Upper lobe of left lung (tissue), 6 donors: ENCODE measurements at regions not wholly inside any gene's neighbourhood (a gene's known extent, or its start where the extent isn't known, plus 50 kb on each side); places are given as distances from the start of the nearest gene placed in this dataset.
"Not testable (repeated sequence)": the region's sequence is repeated elsewhere in the genome, so short reads cannot be mapped to it uniquely, and the experiment has no call there.

ENCODE experiments used
- ATAC-seq, 2 donors: fragments of 200-7000 bp; cut with Tn5 transposase; one replicate each; pipeline ENCODE4 v1.9.1; 2022; ENCODE audit warnings: mild to moderate bottlenecking in 2 of 2, moderate library complexity in 2 of 2; ENCODE audit not compliant: low FRiP score in 2 of 2
- DNase-seq, 2 donors: peaks; one replicate each; pipeline ENCODE4 v3.0.0-alpha.2; 2019 to 2020
- H3K27ac ChIP-seq, 4 donors: fragments of 200-600 bp; sonication (generic); one replicate each; pipeline ENCODE4 v1.5.1; 2016 to 2019
- H3K27me3 ChIP-seq, 4 donors: fragments of 200-600 bp; sonication (generic); one replicate each; pipeline ENCODE4 v1.5.1; 2017 to 2019
- H3K36me3 ChIP-seq, 4 donors: fragments of 200-600 bp; sonication (generic); one replicate each; pipeline ENCODE4 v1.5.1; 2016 to 2019
- H3K4me1 ChIP-seq, 4 donors: fragments of 200-600 bp; sonication (generic); one replicate each; pipeline ENCODE4 v1.5.1; 2018 to 2019
- H3K4me3 ChIP-seq, 4 donors: fragments of 200-600 bp; sonication (generic); one replicate each; pipeline ENCODE4 v1.5.1; 2017 to 2019; ENCODE audit warnings: mild to moderate bottlenecking in 2 of 4, moderate library complexity in 1 of 4
- H3K9me3 ChIP-seq, 4 donors: fragments of 200-600 bp; sonication (generic); one replicate each; pipeline ENCODE4 v1.5.1; 2018 to 2019
- CTCF ChIP-seq, 6 experiments: fragments of 450-650 bp in 4 of 6; fragments of 200-600 bp in 2 of 6; sonication (generic) in 2 of 6; IDR thresholded peaks; one replicate each; pipeline ENCODE4 v1.5.1; 2016 to 2019; ENCODE audit warnings: antibody characterized with exemption in 6 of 6
- EP300 ChIP-seq, 4 donors: sonication (generic); formaldehyde crosslinking; IDR thresholded peaks; one replicate each; pipeline ENCODE4 v1.5.1; 2017; ENCODE audit warnings: antibody characterized with exemption in 4 of 4, control low read depth in 2 of 4
- POLR2A ChIP-seq, 4 donors: fragments of 450-650 bp; IDR thresholded peaks; one replicate each; pipeline ENCODE4 v1.5.1; 2016 to 2017; ENCODE audit warnings: antibody characterized with exemption in 4 of 4, mild to moderate bottlenecking in 2 of 4
- POLR2AphosphoS5 ChIP-seq, 2 donors: sonication (generic); formaldehyde crosslinking; IDR thresholded peaks; one replicate each; pipeline ENCODE4 v1.5.1; 2017; ENCODE audit warnings: antibody characterized with exemption in 2 of 2
- WGBS, 2 donors: methylation state at CpG; one replicate each; pipeline ENCODE4 v1.1.5; 2017 to 2018; 5-methylcytosine and 5-hydroxymethylcytosine counted together
- donor health status: DM: no; HTN: no; CAD: no; lungs with moderate emphysema.
- donor health status: DM: no; HTN: yes; CAD: no; lungs with severe emphysema.

GRCh38 chr12:34305176-34305575, 282.9 kb downstream of the ALG10 start:
- H3K4me1 ChIP-seq: no peaks in the 10 kb centered on the region
- H3K27me3 ChIP-seq: no peaks in the 10 kb centered on the region
- DNase-seq (peak in 1 of 2 donors; percentile 34), ATAC-seq (no peak)
- peaks cover 0 to 97% (median 8%) of the 10 kb centered on the region in 4 donors for H3K9me3 ChIP-seq
- no peaks in the 10 kb centered on the region for H3K36me3 ChIP-seq
- no peak overlapping the region for H3K4me3 ChIP-seq
- no peak overlapping the region for H3K27ac ChIP-seq
- no peak for TF ChIP-seq EP300 (IDR thresholded peaks at IDR 0.05)
- no peak for TF ChIP-seq POLR2A (IDR thresholded peaks at IDR 0.05)
- no peak for TF ChIP-seq POLR2AphosphoS5 (IDR thresholded peaks at IDR 0.05)
- no peak for TF ChIP-seq CTCF (IDR thresholded peaks at IDR 0.05)
- 77 to 90% methylated on average over 21 of the region's 21 CpGs for WGBS, 2 donors

GRCh38 chr12:34306133-34306830, 284.0 kb downstream of the ALG10 start:
- 76 to 81% methylated on average over 21 of the region's 21 CpGs for WGBS, 2 donors
- ATAC-seq (no peak), DNase-seq (peak in 1 of 2 donors; percentile 59)
- Histone ChIP-seq H3K4me3 (no peak overlapping the region), H3K36me3 (no peaks in the 10 kb centered on the region), H3K9me3 (peaks cover 0 to 92% (median 7%) of the 10 kb centered on the region in 4 donors), H3K4me1 (no peaks in the 10 kb centered on the region), H3K27me3 (no peaks in the 10 kb centered on the region), H3K27ac (no peak overlapping the region)
- TF ChIP-seq POLR2A (IDR thresholded peaks at IDR 0.05) (no peak), POLR2AphosphoS5 (IDR thresholded peaks at IDR 0.05) (no peak), CTCF (IDR thresholded peaks at IDR 0.05) (no peak), EP300 (IDR thresholded peaks at IDR 0.05) (no peak)

GRCh38 chr12:34309806-34310804, 287.8 kb downstream of the ALG10 start:
- not testable (repeated sequence) for H3K4me1 ChIP-seq, H3K4me3 ChIP-seq, H3K36me3 ChIP-seq, H3K27me3 ChIP-seq, H3K27ac ChIP-seq, ATAC-seq
- peaks cover 0 to 92% (median 6%) of the 10 kb centered on the region in 4 donors for H3K9me3 ChIP-seq
- WGBS, 2 donors: 75 to 83% methylated on average over 24 to 32 of the region's 32 CpGs
- DNase-seq: peak in 1 of 2 donors; percentile 63

GRCh38 chr12:34311337-34311736, 289.0 kb downstream of the ALG10 start:
- Histone ChIP-seq H3K27ac (no peak overlapping the region), H3K9me3 (peaks cover 0 to 93% (median 13%) of the 10 kb centered on the region in 4 donors), H3K36me3 (no peaks in the 10 kb centered on the region), H3K27me3 (no peaks in the 10 kb centered on the region), H3K4me3 (no peak overlapping the region), H3K4me1 (no peaks in the 10 kb centered on the region)
- TF ChIP-seq CTCF (IDR thresholded peaks at IDR 0.05) (no peak), POLR2A (IDR thresholded peaks at IDR 0.05) (no peak), POLR2AphosphoS5 (IDR thresholded peaks at IDR 0.05) (no peak), EP300 (IDR thresholded peaks at IDR 0.05) (no peak)
- 69 to 73% methylated on average over 9 of the region's 9 CpGs for WGBS, 2 donors
- DNase-seq: no peak
- ATAC-seq: no peak

- no peak for ATAC-seq
These were observed 305.4 kb downstream of the ALG10 start for GRCh38 chr12:34327671-34328070.

More at GRCh38 chr12:34327671-34328070, 305.4 kb downstream of the ALG10 start:
- Histone ChIP-seq H3K4me3 (no peak overlapping the region), H3K9me3 (peaks cover 0 to 83% (median 13%) of the 10 kb centered on the region in 4 donors), H3K36me3 (no peaks in the 10 kb centered on the region), H3K27ac (no peak overlapping the region), H3K4me1 (no peaks in the 10 kb centered on the region), H3K27me3 (no peaks in the 10 kb centered on the region)
- peak in 1 of 2 donors; percentile 53 for DNase-seq
- 74 to 85% methylated on average over 14 of the region's 14 CpGs for WGBS, 2 donors
- TF ChIP-seq POLR2AphosphoS5 (IDR thresholded peaks at IDR 0.05) (no peak), POLR2A (IDR thresholded peaks at IDR 0.05) (no peak), EP300 (IDR thresholded peaks at IDR 0.05) (no peak)
